Glutamatergic neuron (in vitro differentiated cells): ENCODE measurements at regions not wholly inside any gene's neighbourhood (a gene's known extent, or its start where the extent isn't known, plus 50 kb on each side); places are given as distances from the start of the nearest gene placed in this dataset.

ENCODE experiments used
- DNase-seq: peaks from one replicate; pipeline ENCODE4 v3.0.0; 2022
- H3K27ac Mint-ChIP-seq: one replicate; pipeline ENCODE4 v1.8.0; 2020; ENCODE audit warnings: mild to moderate bottlenecking, mixed read lengths, inconsistent platforms; ENCODE audit not compliant: unreplicated experiment
- H3K27me3 Mint-ChIP-seq: one replicate; pipeline ENCODE4 v1.8.0; 2020; ENCODE audit warnings: mild to moderate bottlenecking, moderate library complexity, mixed read lengths, inconsistent platforms; ENCODE audit not compliant: unreplicated experiment
- H3K36me3 Mint-ChIP-seq: one replicate; pipeline ENCODE4 v1.8.0; 2020; ENCODE audit warnings: mild to moderate bottlenecking, mixed read lengths, inconsistent platforms; ENCODE audit not compliant: unreplicated experiment
- H3K4me1 Mint-ChIP-seq: one replicate; pipeline ENCODE4 v1.8.0; 2020; ENCODE audit warnings: mild to moderate bottlenecking, low read depth, mixed read lengths, inconsistent platforms; ENCODE audit not compliant: unreplicated experiment
- H3K4me3 Mint-ChIP-seq: one replicate; pipeline ENCODE4 v1.8.0; 2020; ENCODE audit warnings: mild to moderate bottlenecking, mixed read lengths, inconsistent platforms; ENCODE audit not compliant: unreplicated experiment
- H3K9me3 Mint-ChIP-seq: one replicate; pipeline ENCODE4 v1.8.0; 2020; ENCODE audit warnings: mild to moderate bottlenecking, moderate library complexity, mixed read lengths, inconsistent platforms; ENCODE audit not compliant: unreplicated experiment
- CTCF ChIP-seq: fragments of 200-600 bp; sonication (generic); IDR thresholded peaks from one replicate; pipeline ENCODE4 v1.5.0; 2021; ENCODE audit not compliant: partially characterized antibody, unreplicated experiment

- no peaks in the 10 kb centered on the region for H3K36me3 Mint-ChIP-seq
- no peaks in the 10 kb centered on the region for H3K27me3 Mint-ChIP-seq
- DNase-seq: no peak
- H3K4me3 Mint-ChIP-seq: no peak overlapping the region
- H3K4me1 Mint-ChIP-seq: peaks cover 2% of the 10 kb centered on the region
- no peak overlapping the region for H3K27ac Mint-ChIP-seq
- TF ChIP-seq CTCF: no peak
- H3K9me3 Mint-ChIP-seq: no peaks in the 10 kb centered on the region
Observed at GRCh38 chr3:154779571-154779970, 300.5 kb upstream of the MME start.

- no peak for DNase-seq
- Mint-ChIP-seq H3K27ac (no peak overlapping the region), H3K27me3 (no peaks in the 10 kb centered on the region), H3K4me1 (peaks cover 2% of the 10 kb centered on the region), H3K4me3 (no peak overlapping the region), H3K36me3 (no peaks in the 10 kb centered on the region), H3K9me3 (no peaks in the 10 kb centered on the region)
- TF ChIP-seq CTCF: no peak
Observed at GRCh38 chr3:154778057-154778456, 302.1 kb upstream of the MME start.

GRCh38 chr3:154776549-154777225, 303.4 kb upstream of the MME start:
- Mint-ChIP-seq H3K4me1 (peaks cover 2% of the 10 kb centered on the region), H3K36me3 (no peaks in the 10 kb centered on the region), H3K4me3 (no peak overlapping the region), H3K27me3 (no peaks in the 10 kb centered on the region), H3K27ac (no peak overlapping the region), H3K9me3 (no peaks in the 10 kb centered on the region)
- TF ChIP-seq CTCF: no peak
- DNase-seq: no peak

GRCh38 chr3:154775821-154776548, 304.1 kb upstream of the MME start:
- Mint-ChIP-seq H3K4me1 (peaks cover 2% of the 10 kb centered on the region), H3K27ac (no peak overlapping the region), H3K9me3 (no peaks in the 10 kb centered on the region), H3K36me3 (no peaks in the 10 kb centered on the region), H3K4me3 (no peak overlapping the region), H3K27me3 (no peaks in the 10 kb centered on the region)
- no peak for TF ChIP-seq CTCF
- no peak for DNase-seq
